GM21381 (cell line): ENCODE measurements at regions not wholly inside any gene's neighbourhood (a gene's known extent, or its start where the extent isn't known, plus 50 kb on each side); places are given as distances from the start of the nearest gene placed in this dataset.
"Not testable (repeated sequence)": the region's sequence is repeated elsewhere in the genome, so short reads cannot be mapped to it uniquely, and the experiment has no call there.

ENCODE experiments used
- ATAC-seq: cut with Tn5 transposase; IDR thresholded peaks from one replicate; pipeline ENCODE4 v1.9.1; 2021; ENCODE audit warnings: mild to moderate bottlenecking, moderate library complexity; ENCODE audit not compliant: unreplicated experiment

- ATAC-seq, result not testable (repeated sequence)
These were observed 105.7 kb downstream of the SPDYE17 start for GRCh38 chr7:76926416-76926815.

- ATAC-seq, result not testable (repeated sequence)
These were observed 107.4 kb downstream of the SPDYE17 start for GRCh38 chr7:76924756-76925155.

GRCh38 chr7:76918619-76919018 is 113.5 kb downstream of the SPDYE17 start:
- ATAC-seq, result not testable (repeated sequence)

- not testable (repeated sequence) for ATAC-seq
These were observed 117.8 kb downstream of the SPDYE17 start for GRCh38 chr7:76914361-76914760.

GRCh38 chr7:76912011-76912814 is 119.9 kb downstream of the SPDYE17 start:
- ATAC-seq, result not testable (repeated sequence)

GRCh38 chr7:76904688-76905087 is 127.5 kb downstream of the SPDYE17 start:
- ATAC-seq, result not testable (repeated sequence)

- not testable (repeated sequence) for ATAC-seq
These were observed 130.0 kb downstream of the SPDYE17 start for GRCh38 chr7:76901944-76902710.

- not testable (repeated sequence) for ATAC-seq
These were observed 133.4 kb downstream of the SPDYE17 start for GRCh38 chr7:76898807-76899206.

- not testable (repeated sequence) for ATAC-seq
These were observed 135.2 kb downstream of the SPDYE17 start for GRCh38 chr7:76897007-76897406.

GRCh38 chr7:76895696-76896095 is 136.5 kb downstream of the SPDYE17 start:
- not testable (repeated sequence) for ATAC-seq

- ATAC-seq, result not testable (repeated sequence)
These were observed 140.4 kb downstream of the SPDYE17 start for GRCh38 chr7:76891771-76892170.

GRCh38 chr7:76879733-76880288 is 152.3 kb downstream of the SPDYE17 start:
- not testable (repeated sequence) for ATAC-seq

- not testable (repeated sequence) for ATAC-seq
These were observed 156.4 kb downstream of the SPDYE17 start for GRCh38 chr7:76875760-76876159.

- not testable (repeated sequence) for ATAC-seq
These were observed 161.7 kb downstream of the SPDYE17 start for GRCh38 chr7:76870504-76870808.

- ATAC-seq, result not testable (repeated sequence)
These were observed 164.7 kb downstream of the SPDYE17 start for GRCh38 chr7:76867364-76867889.

GRCh38 chr7:76863150-76863773 is 168.9 kb downstream of the SPDYE17 start:
- ATAC-seq, result not testable (repeated sequence)

- not testable (repeated sequence) for ATAC-seq
These were observed 169.9 kb downstream of the SPDYE17 start for GRCh38 chr7:76862241-76862640.

- ATAC-seq, result not testable (repeated sequence)
These were observed 172.2 kb downstream of the SPDYE17 start for GRCh38 chr7:76859933-76860332.

GRCh38 chr7:76854631-76855030 is 177.5 kb downstream of the SPDYE17 start:
- not testable (repeated sequence) for ATAC-seq

- not testable (repeated sequence) for ATAC-seq
These were observed 179.2 kb downstream of the SPDYE17 start for GRCh38 chr7:76852787-76853584.
